ENCODE measurements at regions not wholly inside any gene's neighbourhood (a gene's known extent, or its start where the extent isn't known, plus 50 kb on each side); places are given as distances from the start of the nearest gene placed in this dataset.
A peak's percentile ranks its signal among the peaks of the same experiment; 100 is the strongest.

DNA sequence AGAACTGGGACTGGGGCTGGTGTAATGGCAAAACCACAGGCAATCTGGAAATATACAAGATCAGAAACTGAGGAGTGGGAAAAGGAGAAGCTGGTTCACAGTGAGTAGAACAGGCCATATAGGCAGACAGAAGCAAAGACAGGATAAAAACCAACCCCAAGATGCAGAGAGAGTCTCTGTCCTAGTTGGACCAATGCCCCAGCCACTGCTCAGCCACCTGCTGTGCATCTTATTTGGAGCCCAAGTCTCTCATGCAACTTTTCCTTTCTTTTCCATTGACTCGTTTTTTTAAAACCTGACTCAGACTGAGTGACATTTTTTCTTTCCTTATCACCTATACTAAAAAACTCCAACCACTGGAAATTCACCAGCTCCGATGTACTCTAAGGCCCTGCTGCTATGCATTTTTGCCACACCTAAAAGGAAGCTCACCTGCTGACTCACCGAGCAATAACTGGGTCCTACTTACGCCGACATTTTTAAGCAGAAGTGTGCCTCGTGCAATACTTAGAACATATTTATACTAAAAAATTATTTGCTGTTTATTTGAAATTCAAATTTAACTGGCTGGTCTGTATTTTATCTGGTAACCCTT is 100.8 kb upstream of the XYLT1 start:
- TF ChIP-seq CTCF (IDR thresholded peaks at IDR 0.05; ENCODE audit: insufficient read depth, low read length, severe bottlenecking) = no peak
- Histone ChIP-seq H3K36me3 (ENCODE audit: control insufficient read depth, insufficient read depth, low read length) (no peaks in the 10 kb centered on the region), H3K4me3 (ENCODE audit: low read depth, low read length) (no peak overlapping the region), H3K27me3 (ENCODE audit: control insufficient read depth, insufficient read depth, low read length) (no peaks in the 10 kb centered on the region)
- DNase-seq (ENCODE audit: low read depth) (peak; percentile 1), FAIRE-seq (peak; percentile 23)

- no peak for TF ChIP-seq CTCF (IDR thresholded peaks at IDR 0.05; ENCODE audit: insufficient read depth, low read length, severe bottlenecking)
- FAIRE-seq (no peak), DNase-seq (ENCODE audit: low read depth) (no peak)
Measured at GRCh38 chr16:17568239-17568638, 97.5 kb upstream of the XYLT1 start.

DNA sequence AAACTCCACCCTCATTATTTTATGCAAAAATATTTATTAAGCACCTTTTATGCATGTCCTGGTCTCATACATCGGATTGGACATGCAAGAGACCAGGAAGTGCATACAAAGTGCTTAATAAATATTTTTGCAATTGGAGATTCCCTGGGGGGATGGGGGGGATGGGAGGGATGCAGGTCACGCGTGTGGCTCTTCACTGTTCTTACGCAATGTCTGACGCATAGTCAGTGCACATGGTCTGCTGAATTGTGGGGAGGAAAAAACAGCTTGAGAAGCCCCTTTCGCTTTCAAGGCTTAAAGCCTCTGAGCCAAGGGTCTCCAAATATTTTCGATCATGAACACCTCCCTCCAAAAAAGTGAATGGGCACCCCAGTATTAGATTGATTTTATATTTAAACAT is 96.7 kb upstream of the XYLT1 start:
- Histone ChIP-seq H3K4me3 (ENCODE audit: low read depth, low read length) (no peak overlapping the region), H3K36me3 (ENCODE audit: control insufficient read depth, insufficient read depth, low read length) (no peaks in the 10 kb centered on the region), H3K27me3 (ENCODE audit: control insufficient read depth, insufficient read depth, low read length) (no peaks in the 10 kb centered on the region)
- DNase-seq (ENCODE audit: low read depth) = no peak
- no peak for TF ChIP-seq CTCF (IDR thresholded peaks at IDR 0.05; ENCODE audit: insufficient read depth, low read length, severe bottlenecking)
- FAIRE-seq = no peak

More at GRCh38 chr16:17568239-17568638, 97.5 kb upstream of the XYLT1 start:
- Histone ChIP-seq H3K27me3 (ENCODE audit: control insufficient read depth, insufficient read depth, low read length) (no peaks in the 10 kb centered on the region), H3K36me3 (ENCODE audit: control insufficient read depth, insufficient read depth, low read length) (no peaks in the 10 kb centered on the region), H3K4me3 (ENCODE audit: low read depth, low read length) (no peak overlapping the region)

DNA sequence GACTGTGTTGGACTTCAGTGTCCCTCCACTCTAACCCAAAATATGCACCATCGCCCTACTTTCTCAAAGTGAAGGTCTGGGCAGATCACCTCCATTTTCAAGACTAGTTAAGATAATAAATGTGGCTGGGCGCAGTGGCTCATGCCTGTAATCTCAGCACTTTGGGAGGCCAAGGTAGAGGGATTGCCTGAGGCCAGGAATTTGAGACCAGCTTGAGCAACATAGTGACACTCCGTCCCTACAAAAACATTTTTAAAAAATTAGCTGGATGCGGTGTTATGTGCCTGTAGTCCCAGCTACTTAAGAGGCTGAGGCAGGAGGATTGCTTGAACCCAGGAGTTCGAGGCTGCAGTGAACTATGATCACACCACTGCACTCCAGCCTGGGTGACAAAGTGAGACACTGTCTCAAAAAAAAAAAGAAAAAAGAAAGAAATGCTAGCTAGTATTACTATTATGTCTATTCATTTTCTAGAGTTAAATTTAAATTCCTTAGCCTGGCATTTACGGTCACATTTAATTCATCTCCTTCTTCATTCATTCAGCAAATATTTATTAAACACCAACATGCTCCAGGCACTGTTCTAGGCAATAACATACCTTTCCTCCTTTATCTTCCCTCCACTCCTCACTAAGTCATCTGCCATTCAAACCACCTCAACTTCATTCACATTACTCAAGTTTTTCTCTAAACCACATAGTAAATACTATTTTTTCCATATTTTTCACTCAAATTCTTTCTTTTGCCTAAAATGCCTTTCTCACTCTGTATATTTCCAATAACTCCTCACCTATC is 96.1 kb upstream of the XYLT1 start:
- no peak overlapping the region for H3K4me3 ChIP-seq (ENCODE audit: low read depth, low read length)
- FAIRE-seq (no peak), DNase-seq (ENCODE audit: low read depth) (no peak)
- TF ChIP-seq CTCF (IDR thresholded peaks at IDR 0.05; ENCODE audit: insufficient read depth, low read length, severe bottlenecking) = no peak
- H3K27me3 ChIP-seq (ENCODE audit: control insufficient read depth, insufficient read depth, low read length) = no peaks in the 10 kb centered on the region
- H3K36me3 ChIP-seq (ENCODE audit: control insufficient read depth, insufficient read depth, low read length) = no peaks in the 10 kb centered on the region

DNA sequence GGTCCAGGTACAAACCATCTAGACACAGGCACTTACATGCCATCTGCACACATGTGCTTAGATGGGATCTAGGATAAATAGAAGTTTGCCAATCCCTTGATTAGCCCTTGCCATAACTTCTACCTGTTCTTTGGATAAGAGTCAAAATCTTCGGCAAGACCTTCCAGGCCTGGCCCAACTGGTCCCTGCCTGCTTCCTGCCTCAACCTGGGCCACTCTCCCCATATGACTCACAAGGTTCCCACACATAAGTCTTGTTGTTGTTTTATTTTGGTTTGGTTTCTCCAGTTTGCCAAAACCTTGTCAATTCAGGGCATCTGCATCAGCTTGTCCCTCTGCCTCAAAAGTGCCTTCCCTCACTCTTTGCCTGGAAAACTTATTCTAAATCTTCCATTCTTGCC is 95.3 kb upstream of the XYLT1 start:
- peak; percentile 2 for DNase-seq (ENCODE audit: low read depth)
- Histone ChIP-seq H3K36me3 (ENCODE audit: control insufficient read depth, insufficient read depth, low read length) (no peaks in the 10 kb centered on the region), H3K27me3 (ENCODE audit: control insufficient read depth, insufficient read depth, low read length) (no peaks in the 10 kb centered on the region), H3K4me3 (ENCODE audit: low read depth, low read length) (no peak overlapping the region)
- no peak for FAIRE-seq
- no peak for TF ChIP-seq CTCF (IDR thresholded peaks at IDR 0.05; ENCODE audit: insufficient read depth, low read length, severe bottlenecking)
